Transverse colon (tissue), 4 donors: ENCODE measurements at regions not wholly inside any gene's neighbourhood (a gene's known extent, or its start where the extent isn't known, plus 50 kb on each side); places are given as distances from the start of the nearest gene placed in this dataset.

Experiments
- DNase-seq: peaks from one replicate; pipeline ENCODE4 v3.0.0-alpha.2; 2019
- H3K27ac ChIP-seq, 4 donors: fragments of 200-600 bp; sonication (generic); 2 replicates each; pipeline ENCODE4 v1.5.1; 2016 to 2018; ENCODE audit warnings: inconsistent platforms in 4 of 4
- H3K27me3 ChIP-seq: fragments of 200-600 bp; sonication (generic); 2 replicates; pipeline ENCODE4 v1.5.1; 2017; ENCODE audit warnings: inconsistent platforms
- H3K36me3 ChIP-seq, 4 donors: fragments of 200-600 bp; sonication (generic); 2 replicates each; pipeline ENCODE4 v1.5.1; 2017 to 2019; ENCODE audit warnings: inconsistent platforms in 4 of 4
- H3K4me1 ChIP-seq, 4 donors: fragments of 200-600 bp; sonication (generic); 2 replicates each; pipeline ENCODE4 v1.5.1; 2017 to 2020; ENCODE audit warnings: inconsistent platforms in 4 of 4
- H3K4me3 ChIP-seq, 4 donors: fragments of 200-600 bp; sonication (generic); 1 replicate in 1 of 4; 2 replicates in 3 of 4; pipeline versions ENCODE4 v1.5.1 to v1.6.1; 2017 to 2019; ENCODE audit warnings: inconsistent platforms in 4 of 4
- H3K9me3 ChIP-seq, 2 donors: fragments of 200-600 bp; sonication (generic); 2 replicates each; pipeline ENCODE4 v1.5.1; 2017 to 2019; ENCODE audit warnings: inconsistent platforms in 2 of 2
- CTCF ChIP-seq, 5 experiments: fragments of 200-600 bp in 3 of 5; fragments of 450-650 bp in 2 of 5; sonication (generic) in 3 of 5; IDR thresholded peaks; 1 replicate in 2 of 5; 2 replicates in 3 of 5; pipeline ENCODE4 v1.5.1; 2016 to 2017; ENCODE audit warnings: antibody characterized with exemption in 5 of 5, inconsistent platforms in 3 of 5, mild to moderate bottlenecking in 2 of 5, moderate library complexity in 1 of 5
- EP300 ChIP-seq: sonication (generic); formaldehyde crosslinking; IDR thresholded peaks from one replicate; pipeline ENCODE4 v1.6.1; 2017; ENCODE audit warnings: antibody characterized with exemption, low read depth
- POLR2A ChIP-seq: fragments of 450-650 bp; IDR thresholded peaks from one replicate; pipeline ENCODE4 v1.6.1; 2016; ENCODE audit warnings: antibody characterized with exemption, mild to moderate bottlenecking, moderate library complexity
- POLR2AphosphoS5 ChIP-seq, 3 donors: sonication (generic); formaldehyde crosslinking; IDR thresholded peaks; one replicate each; pipeline ENCODE4 v1.6.1; 2016; ENCODE audit warnings: antibody characterized with exemption in 3 of 3
- WGBS, 2 donors: methylation state at CpG; one replicate each; pipeline ENCODE4 v1.1.5; 2018; ENCODE audit warnings: low coverage in 1 of 2; 5-methylcytosine and 5-hydroxymethylcytosine counted together
- in situ Hi-C, 4 donors: fragments of 200-750 bp; cut with MboI; loops; one replicate each; pipeline versions ENCODE4 v1.15.0 to v1.15.1; 2017; ENCODE audit warnings: low sequenced_read_pairs in 3 of 4, low pct_ligation_motif_present in 1 of 4, low pct_unique_long_range_greater_than_20kb in 1 of 4
- intact Hi-C: fragments of 100-400 bp; cut with DNase I; formaldehyde crosslinking; loops from one replicate; pipeline ENCODE4 v1.15.1; 2023; ENCODE audit warnings: low total_unique reads

- TF ChIP-seq EP300 (no peak), POLR2A (no peak), CTCF (IDR thresholded peaks at IDR 0.05) (no peak), POLR2AphosphoS5 (IDR thresholded peaks at IDR 0.05) (no peak)
- intact Hi-C loops = no loop called here
- WGBS, 2 donors = 67 to 80% methylated on average over 1 of the region's 1 CpG
- no peaks in the 10 kb centered on the region for H3K9me3 ChIP-seq
- H3K4me3 ChIP-seq = no peak overlapping the region
- in situ Hi-C loops = no loop called here
- no peaks in the 10 kb centered on the region for H3K27me3 ChIP-seq
- no peak overlapping the region for H3K27ac ChIP-seq
- H3K4me1 ChIP-seq = peaks cover 0 to 5% (median 0%) of the 10 kb centered on the region in 4 donors
- DNase-seq = no peak
- no peaks in the 10 kb centered on the region for H3K36me3 ChIP-seq
Observed at GRCh38 chr2:145064511-145064910, 544.6 kb upstream of the ZEB2 start.

- Histone ChIP-seq H3K4me1 (no peaks in the 10 kb centered on the region), H3K36me3 (no peaks in the 10 kb centered on the region), H3K9me3 (no peaks in the 10 kb centered on the region), H3K27me3 (no peaks in the 10 kb centered on the region), H3K27ac (no peak overlapping the region), H3K4me3 (no peak overlapping the region)
- WGBS, 2 donors = 71 to 81% methylated on average over 3 of the region's 3 CpGs
- no peak for DNase-seq
- intact Hi-C loops (no loop called here), in situ Hi-C loops (no loop called here)
- TF ChIP-seq EP300 (no peak), POLR2AphosphoS5 (IDR thresholded peaks at IDR 0.05) (no peak)
Observed at GRCh38 chr2:145060876-145061275, 541.0 kb upstream of the ZEB2 start.

- no peak overlapping the region for H3K27ac ChIP-seq
- WGBS, 2 donors = 24 to 63% methylated on average over 2 of the region's 2 CpGs
Observed at GRCh38 chr2:145059914-145060313, 540.0 kb upstream of the ZEB2 start.

GRCh38 chr2:145059343-145059742 is 539.4 kb upstream of the ZEB2 start:
- no peaks in the 10 kb centered on the region for H3K4me1 ChIP-seq
- TF ChIP-seq POLR2AphosphoS5 (IDR thresholded peaks at IDR 0.05) (no peak), POLR2A (no peak), EP300 (no peak), CTCF (IDR thresholded peaks at IDR 0.05) (no peak)
- H3K27me3 ChIP-seq = no peaks in the 10 kb centered on the region
- WGBS, 2 donors = 94 to 100% methylated on average over 1 of the region's 1 CpG
- in situ Hi-C loops = no loop called here
- H3K9me3 ChIP-seq = no peaks in the 10 kb centered on the region
- H3K4me3 ChIP-seq = no peak overlapping the region
- H3K27ac ChIP-seq = no peak overlapping the region
- H3K36me3 ChIP-seq = no peaks in the 10 kb centered on the region
- DNase-seq = no peak
- intact Hi-C loops = no loop called here

More at GRCh38 chr2:145059914-145060313, 540.0 kb upstream of the ZEB2 start:
- in situ Hi-C loops (no loop called here), intact Hi-C loops (no loop called here)
- H3K4me1 ChIP-seq = no peaks in the 10 kb centered on the region
- no peak for DNase-seq
- H3K36me3 ChIP-seq = no peaks in the 10 kb centered on the region
- no peaks in the 10 kb centered on the region for H3K9me3 ChIP-seq
- no peak for TF ChIP-seq POLR2AphosphoS5 (IDR thresholded peaks at IDR 0.05)
- no peak for TF ChIP-seq EP300
- no peak for TF ChIP-seq CTCF (IDR thresholded peaks at IDR 0.05)
- no peak for TF ChIP-seq POLR2A
- no peaks in the 10 kb centered on the region for H3K27me3 ChIP-seq
- H3K4me3 ChIP-seq = no peak overlapping the region

GRCh38 chr2:145058457-145058856 is 538.5 kb upstream of the ZEB2 start:
- H3K9me3 ChIP-seq = no peaks in the 10 kb centered on the region
- WGBS, 2 donors = 80 to 94% methylated on average over 1 of the region's 1 CpG
- no peaks in the 10 kb centered on the region for H3K4me1 ChIP-seq
- H3K27ac ChIP-seq = no peak overlapping the region
- in situ Hi-C loops (no loop called here), intact Hi-C loops (no loop called here)
- H3K4me3 ChIP-seq = no peak overlapping the region
- no peaks in the 10 kb centered on the region for H3K36me3 ChIP-seq
- no peaks in the 10 kb centered on the region for H3K27me3 ChIP-seq
- no peak for TF ChIP-seq EP300
- no peak for TF ChIP-seq POLR2A
- TF ChIP-seq CTCF (IDR thresholded peaks at IDR 0.05) = no peak
- TF ChIP-seq POLR2AphosphoS5 (IDR thresholded peaks at IDR 0.05) = no peak
- no peak for DNase-seq
